Caco-2 (cell line): ENCODE measurements at regions not wholly inside any gene's neighbourhood (a gene's known extent, or its start where the extent isn't known, plus 50 kb on each side); places are given as distances from the start of the nearest gene placed in this dataset.

Source experiments
- BruUV-seq: library from RNA; stranded (reverse); fragments of 400-500 nt; replicated peaks from 2 replicates; lab custom pipeline; 2021; lab: Mats Ljungman, UMichigan
- CTCF ChIA-PET: fragments of 300-600 bp; sonication (Branson Sonifier 250); formaldehyde crosslinking; loops from one replicate; lab custom pipeline; 2022; ENCODE audit warnings: antibody characterized with exemption; lab: Charles Lee
- POLR2A ChIA-PET: fragments of 300-600 bp; sonication (Branson Sonifier 250); formaldehyde crosslinking; loops from one replicate; lab custom pipeline; 2022; ENCODE audit warnings: antibody characterized with exemption; lab: Charles Lee
- DNase-seq, 2 experiments: peaks; one replicate each; pipeline versions ENCODE4 v3.0.0 to v3.0.0-alpha.2; 2020 to 2022
- H3K27me3 ChIP-seq: replicated peaks from 2 replicates; pipeline ENCODE4 v1.6.0; 2011; ENCODE audit warnings: low read length; ENCODE audit not compliant: control insufficient read depth, insufficient read depth
- H3K36me3 ChIP-seq: 2 replicates; pipeline ENCODE4 v1.5.1; 2011; ENCODE audit warnings: low read length; ENCODE audit not compliant: control insufficient read depth, insufficient read depth
- H3K4me1 ChIP-seq: fragments of 250-450 bp; sonication (Bioruptor Pico); 2 replicates; pipeline ENCODE4 v1.5.1; 2020; ENCODE audit warnings: mild to moderate bottlenecking
- H3K4me3 ChIP-seq: 2 replicates; pipeline ENCODE4 v1.5.1; 2011; ENCODE audit warnings: low read depth, mild to moderate bottlenecking, control low read depth, low read length
- H3K9me3 ChIP-seq: fragments of 250-450 bp; sonication (Bioruptor Pico); 2 replicates; pipeline ENCODE4 v1.5.1; 2020; ENCODE audit warnings: mild to moderate bottlenecking, moderate library complexity
- H3K27ac Mint-ChIP-seq: one replicate; pipeline ENCODE4 v1.8.0; 2022; ENCODE audit warnings: mixed read lengths; ENCODE audit not compliant: unreplicated experiment
- H3K27me3 Mint-ChIP-seq: one replicate; pipeline ENCODE4 v1.8.0; 2022; ENCODE audit warnings: mixed read lengths; ENCODE audit not compliant: insufficient read depth, unreplicated experiment
- H3K36me3 Mint-ChIP-seq: one replicate; pipeline ENCODE4 v1.8.0; 2022; ENCODE audit warnings: mild to moderate bottlenecking, mixed read lengths; ENCODE audit not compliant: insufficient read depth, unreplicated experiment
- H3K4me1 Mint-ChIP-seq: one replicate; pipeline ENCODE4 v1.8.0; 2022; ENCODE audit warnings: low read depth, mixed read lengths; ENCODE audit not compliant: unreplicated experiment
- H3K4me3 Mint-ChIP-seq: one replicate; pipeline ENCODE4 v1.8.0; 2022; ENCODE audit warnings: mild to moderate bottlenecking, moderate library complexity, mixed read lengths; ENCODE audit not compliant: unreplicated experiment
- H3K9me3 Mint-ChIP-seq: one replicate; pipeline ENCODE4 v1.8.0; 2022; ENCODE audit warnings: mixed read lengths; ENCODE audit not compliant: unreplicated experiment
- CTCF ChIP-seq, 2 experiments: fragments of 200-600 bp in 1 of 2; IDR thresholded peaks; 1 replicate in 1 of 2; 2 replicates in 1 of 2; pipeline versions ENCODE4 v1.5.1 to v1.8.0; 2011 to 2022; ENCODE audit warnings: antibody characterized with exemption in 1 of 2, control low read depth in 1 of 2, inconsistent platforms in 1 of 2, low read depth in 1 of 2, low read length in 1 of 2, mild to moderate bottlenecking in 1 of 2, moderate library complexity in 1 of 2; ENCODE audit not compliant: insufficient read depth in 1 of 2, severe bottlenecking in 1 of 2, unreplicated experiment in 1 of 2
- intact Hi-C: fragments of 100-400 bp; cut with micrococcal nuclease; formaldehyde crosslinking; loops from one replicate; pipeline ENCODE4 v1.10.0; 2022; ENCODE audit not compliant: unreplicated experiment

GRCh38 chr2:145141981-145142380 lies 622.1 kb upstream of the ZEB2 start:
- no peaks in the 10 kb centered on the region for H3K4me1 Mint-ChIP-seq
- H3K4me3 ChIP-seq, result no peak overlapping the region
- H3K4me3 Mint-ChIP-seq, result no peak overlapping the region
- H3K9me3 Mint-ChIP-seq, result no peaks in the 10 kb centered on the region
- no peaks in the 10 kb centered on the region for H3K27me3 ChIP-seq
- no peaks in the 10 kb centered on the region for H3K4me1 ChIP-seq
- BruUV-seq, result no TSS peak
- no peaks in the 10 kb centered on the region for H3K27me3 Mint-ChIP-seq
- ChIA-PET POLR2A (no interaction called here), CTCF (no interaction called here)
- no peak overlapping the region for H3K27ac Mint-ChIP-seq
- no peaks in the 10 kb centered on the region for H3K36me3 ChIP-seq
- no peaks in the 10 kb centered on the region for H3K36me3 Mint-ChIP-seq
- intact Hi-C loops, result no loop called here
- H3K9me3 ChIP-seq, result no peaks in the 10 kb centered on the region
- no peak for TF ChIP-seq CTCF (IDR thresholded peaks at IDR 0.05; ENCODE audit: insufficient read depth in 1 of 2, low read depth in 1 of 2, low read length in 1 of 2, severe bottlenecking in 1 of 2, unreplicated experiment in 1 of 2)
- DNase-seq, result no peak

- intact Hi-C loops, result no loop called here
- Mint-ChIP-seq H3K4me3 (no peak overlapping the region), H3K27ac (no peak overlapping the region), H3K4me1 (no peaks in the 10 kb centered on the region), H3K27me3 (no peaks in the 10 kb centered on the region), H3K9me3 (no peaks in the 10 kb centered on the region), H3K36me3 (no peaks in the 10 kb centered on the region)
- no peaks in the 10 kb centered on the region for H3K4me1 ChIP-seq
- H3K27me3 ChIP-seq, result no peaks in the 10 kb centered on the region
- no peak for DNase-seq
- H3K9me3 ChIP-seq, result no peaks in the 10 kb centered on the region
- no peak for TF ChIP-seq CTCF (IDR thresholded peaks at IDR 0.05; ENCODE audit: insufficient read depth in 1 of 2, low read depth in 1 of 2, low read length in 1 of 2, severe bottlenecking in 1 of 2, unreplicated experiment in 1 of 2)
- POLR2A ChIA-PET, result no interaction called here
- no peak overlapping the region for H3K4me3 ChIP-seq
- H3K36me3 ChIP-seq, result no peaks in the 10 kb centered on the region
- CTCF ChIA-PET, result no interaction called here
- no TSS peak for BruUV-seq
Measured at GRCh38 chr2:145140658-145141057, 620.7 kb upstream of the ZEB2 start.

GRCh38 chr2:145138626-145139025 lies 618.7 kb upstream of the ZEB2 start:
- Mint-ChIP-seq H3K36me3 (no peaks in the 10 kb centered on the region), H3K27ac (no peak overlapping the region), H3K4me1 (no peaks in the 10 kb centered on the region), H3K4me3 (no peak overlapping the region), H3K9me3 (no peaks in the 10 kb centered on the region), H3K27me3 (no peaks in the 10 kb centered on the region)
- intact Hi-C loops, result no loop called here
- Histone ChIP-seq H3K9me3 (no peaks in the 10 kb centered on the region), H3K27me3 (no peaks in the 10 kb centered on the region), H3K4me1 (no peaks in the 10 kb centered on the region), H3K4me3 (no peak overlapping the region), H3K36me3 (no peaks in the 10 kb centered on the region)
- BruUV-seq, result no TSS peak
- DNase-seq, result no peak
- POLR2A ChIA-PET, result no interaction called here
- CTCF ChIA-PET, result no interaction called here
- no peak for TF ChIP-seq CTCF (IDR thresholded peaks at IDR 0.05; ENCODE audit: insufficient read depth in 1 of 2, low read depth in 1 of 2, low read length in 1 of 2, severe bottlenecking in 1 of 2, unreplicated experiment in 1 of 2)
